ENCODE measurements at regions not wholly inside any gene's neighbourhood (a gene's known extent, or its start where the extent isn't known, plus 50 kb on each side); places are given as distances from the start of the nearest gene placed in this dataset.

- no peaks in the 10 kb centered on the region for H3K36me3 Mint-ChIP-seq (ENCODE audit: low read depth)
- DNase-seq = no peak
- no peak overlapping the region for H3K27ac Mint-ChIP-seq
- no peaks in the 10 kb centered on the region for H3K27me3 Mint-ChIP-seq
- ChIA-PET POLR2A (no interaction called here), CTCF (no interaction called here)
- no peak overlapping the region for H3K4me3 Mint-ChIP-seq
- H3K9me3 Mint-ChIP-seq = peaks cover 4% of the 10 kb centered on the region
- H3K4me1 Mint-ChIP-seq = no peaks in the 10 kb centered on the region
Observed at GRCh38 chr1:192100686-192101468, 57.4 kb upstream of the RGS18 start.

DNA sequence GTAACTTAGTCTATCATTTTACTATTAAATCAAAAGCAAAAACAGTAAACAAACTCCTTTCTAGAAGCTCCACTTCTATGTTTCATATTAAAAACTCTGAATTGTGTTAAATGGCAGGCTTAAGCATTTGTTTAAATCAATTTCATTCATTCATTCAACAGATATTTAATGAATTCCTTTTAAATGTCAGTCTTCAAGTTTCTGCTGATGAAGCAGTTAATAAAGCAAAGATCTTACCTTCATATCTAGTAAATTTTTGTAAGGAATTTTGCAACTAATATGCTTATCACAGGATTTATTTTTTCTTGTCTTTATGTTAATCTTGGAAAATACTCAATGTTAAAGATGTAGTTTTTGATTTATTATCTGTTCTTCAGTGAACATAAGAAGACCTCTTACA lies 54.1 kb upstream of the RGS18 start:
- no peak overlapping the region for H3K27ac Mint-ChIP-seq
- H3K9me3 Mint-ChIP-seq = peaks cover under 1% of the 10 kb centered on the region
- H3K4me3 Mint-ChIP-seq = no peak overlapping the region
- no peak for DNase-seq
- no peaks in the 10 kb centered on the region for H3K36me3 Mint-ChIP-seq (ENCODE audit: low read depth)
- ChIA-PET CTCF (interaction anchor here (0.6 kb wide), 1 partner anchor 49 kb away, joined by 4 read pairs; no protein-coding TSS in a partner anchor), POLR2A (no interaction called here)
- no peaks in the 10 kb centered on the region for H3K27me3 Mint-ChIP-seq
- H3K4me1 Mint-ChIP-seq = no peaks in the 10 kb centered on the region

DNA sequence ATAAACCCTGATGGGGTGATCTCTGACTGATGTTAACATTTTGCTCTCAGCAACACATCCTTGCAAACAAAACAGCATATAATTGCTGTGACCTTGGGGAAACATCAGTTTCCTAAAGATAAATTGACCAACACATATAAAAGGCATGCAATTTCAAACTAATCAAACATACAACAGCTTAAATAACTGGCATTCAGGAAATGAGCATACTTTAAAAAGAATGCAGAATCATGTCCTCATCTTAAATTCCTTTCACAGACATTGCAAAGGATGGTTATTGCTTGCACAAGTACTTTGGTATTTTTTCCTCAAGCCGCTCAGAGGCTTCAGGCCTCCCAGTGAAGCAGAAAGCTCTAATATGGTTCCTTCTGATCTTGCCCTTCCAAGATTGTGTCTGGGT lies 53.4 kb upstream of the RGS18 start:
- no peaks in the 10 kb centered on the region for H3K27me3 Mint-ChIP-seq
- CTCF ChIA-PET = no interaction called here
- H3K9me3 Mint-ChIP-seq = no peaks in the 10 kb centered on the region
- POLR2A ChIA-PET = no interaction called here
- no peaks in the 10 kb centered on the region for H3K36me3 Mint-ChIP-seq (ENCODE audit: low read depth)
- DNase-seq = no peak
- no peak overlapping the region for H3K27ac Mint-ChIP-seq
- H3K4me3 Mint-ChIP-seq = no peak overlapping the region
- H3K4me1 Mint-ChIP-seq = no peaks in the 10 kb centered on the region

DNA sequence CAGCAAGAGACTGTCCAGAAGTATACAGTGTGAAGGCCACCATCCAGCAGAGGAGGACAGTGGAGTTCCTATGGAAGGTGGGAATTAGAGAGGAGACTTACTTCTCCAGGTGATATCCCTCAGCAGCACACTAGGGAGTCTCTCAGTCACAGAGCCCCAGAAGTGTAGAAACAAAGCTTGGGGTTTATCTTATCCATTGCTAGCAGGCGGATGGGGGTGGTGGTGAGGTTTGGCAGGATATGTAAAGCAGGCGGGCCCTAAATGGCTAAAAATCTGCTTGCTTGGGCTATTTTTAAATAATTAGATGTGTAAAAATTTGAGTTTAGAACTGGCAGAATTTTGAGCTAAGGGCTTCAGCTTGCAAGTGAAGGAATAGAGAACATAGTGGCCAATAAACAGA lies 50.1 kb upstream of the RGS18 start:
- no peak overlapping the region for H3K27ac Mint-ChIP-seq
- POLR2A ChIA-PET = no interaction called here

More for the DNA sequence above, 50.1 kb upstream of the RGS18 start:
- no peak overlapping the region for H3K4me3 Mint-ChIP-seq
- no peak for DNase-seq
- no peaks in the 10 kb centered on the region for H3K36me3 Mint-ChIP-seq (ENCODE audit: low read depth)
- no peaks in the 10 kb centered on the region for H3K27me3 Mint-ChIP-seq
- H3K9me3 Mint-ChIP-seq = no peaks in the 10 kb centered on the region
- H3K4me1 Mint-ChIP-seq = no peaks in the 10 kb centered on the region
- CTCF ChIA-PET = no interaction called here
